ENCODE measurements at regions not wholly inside any gene's neighbourhood (a gene's known extent, or its start where the extent isn't known, plus 50 kb on each side); places are given as distances from the start of the nearest gene placed in this dataset.

DNA sequence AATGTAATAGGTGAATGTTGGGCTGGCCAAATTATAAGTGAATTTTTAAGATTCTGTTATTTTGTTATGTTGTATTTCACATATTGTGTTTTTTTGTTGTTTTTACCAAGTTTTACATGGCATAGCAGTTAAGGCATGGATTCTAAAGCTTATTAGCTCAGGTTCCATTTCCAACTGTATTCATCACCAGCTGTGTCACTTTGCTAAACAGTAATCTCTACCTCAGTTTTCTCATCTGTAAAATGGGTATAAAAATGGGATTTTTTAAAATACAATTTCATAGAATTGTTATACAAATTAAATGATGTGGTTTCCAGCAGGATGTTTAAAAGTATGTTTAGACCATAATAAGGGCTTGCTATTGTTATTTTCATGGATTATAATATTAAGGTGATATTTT, 512.2 kb downstream of the SLC16A7 start:
- no peaks in the 10 kb centered on the region for H3K36me3 ChIP-seq (ENCODE audit: insufficient read depth, low read length)
- no peaks in the 10 kb centered on the region for H3K9me2 ChIP-seq (replicated peaks; ENCODE audit: low read depth, low read length)
- H3K79me2 ChIP-seq (ENCODE audit: insufficient read depth, low read length): no peaks in the 10 kb centered on the region
- H3K4me1 ChIP-seq (ENCODE audit: insufficient read depth, low read length, poor library complexity, severe bottlenecking): peaks cover 5% of the 10 kb centered on the region
- H3K27me3 ChIP-seq (ENCODE audit: insufficient read depth, low read length, poor library complexity, severe bottlenecking): no peaks in the 10 kb centered on the region
- no peak overlapping the region for H2AFZ ChIP-seq (ENCODE audit: low read length)
- H3K9ac ChIP-seq (ENCODE audit: low read depth, low read length, poor library complexity, severe bottlenecking): no peak overlapping the region
- H4K20me1 ChIP-seq (ENCODE audit: insufficient read depth, low read length, poor library complexity, severe bottlenecking): no peaks in the 10 kb centered on the region
- no peaks in the 10 kb centered on the region for H3F3A ChIP-seq (ENCODE audit: low read depth)
- H3K4me3 ChIP-seq (ENCODE audit: low read length, poor library complexity, severe bottlenecking): no peak overlapping the region
- TF ChIP-seq EZH2phosphoT487 (IDR thresholded peaks at IDR 0.05; ENCODE audit: borderline replicate concordance): no peak
- no peak overlapping the region for H3K4me2 ChIP-seq (ENCODE audit: low read depth, low read length, poor library complexity, severe bottlenecking)
- no peaks in the 10 kb centered on the region for H3K9me3 ChIP-seq (ENCODE audit: insufficient read depth, low read depth, low read length)

DNA sequence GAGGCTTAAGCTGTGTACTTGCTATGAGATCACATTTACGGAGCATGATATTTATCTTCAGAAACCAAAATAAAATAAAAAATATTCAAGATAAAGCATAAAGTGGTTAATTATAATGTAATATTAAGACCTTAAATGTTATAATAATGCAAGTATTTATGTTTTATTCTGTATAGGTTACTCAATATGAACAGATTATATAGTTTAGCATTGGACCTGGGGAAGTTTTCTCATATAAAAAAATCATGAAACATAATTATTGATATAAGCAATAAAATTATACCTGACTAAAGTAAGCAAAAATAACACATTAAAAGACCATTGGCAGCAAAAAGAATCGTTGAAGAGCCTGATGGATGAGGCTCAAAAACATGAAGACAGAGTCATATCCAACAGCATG, 516.2 kb downstream of the SLC16A7 start:
- H3K4me3 ChIP-seq (ENCODE audit: low read length, poor library complexity, severe bottlenecking): no peak overlapping the region
- no peaks in the 10 kb centered on the region for H3K79me2 ChIP-seq (ENCODE audit: insufficient read depth, low read length)
- H3K9me2 ChIP-seq (replicated peaks; ENCODE audit: low read depth, low read length): no peaks in the 10 kb centered on the region
- no peaks in the 10 kb centered on the region for H4K20me1 ChIP-seq (ENCODE audit: insufficient read depth, low read length, poor library complexity, severe bottlenecking)
- peaks cover 7% of the 10 kb centered on the region for H3K4me1 ChIP-seq (ENCODE audit: insufficient read depth, low read length, poor library complexity, severe bottlenecking)
- no peaks in the 10 kb centered on the region for H3K27me3 ChIP-seq (ENCODE audit: insufficient read depth, low read length, poor library complexity, severe bottlenecking)
- no peaks in the 10 kb centered on the region for H3F3A ChIP-seq (ENCODE audit: low read depth)
- TF ChIP-seq, protein P1, sequence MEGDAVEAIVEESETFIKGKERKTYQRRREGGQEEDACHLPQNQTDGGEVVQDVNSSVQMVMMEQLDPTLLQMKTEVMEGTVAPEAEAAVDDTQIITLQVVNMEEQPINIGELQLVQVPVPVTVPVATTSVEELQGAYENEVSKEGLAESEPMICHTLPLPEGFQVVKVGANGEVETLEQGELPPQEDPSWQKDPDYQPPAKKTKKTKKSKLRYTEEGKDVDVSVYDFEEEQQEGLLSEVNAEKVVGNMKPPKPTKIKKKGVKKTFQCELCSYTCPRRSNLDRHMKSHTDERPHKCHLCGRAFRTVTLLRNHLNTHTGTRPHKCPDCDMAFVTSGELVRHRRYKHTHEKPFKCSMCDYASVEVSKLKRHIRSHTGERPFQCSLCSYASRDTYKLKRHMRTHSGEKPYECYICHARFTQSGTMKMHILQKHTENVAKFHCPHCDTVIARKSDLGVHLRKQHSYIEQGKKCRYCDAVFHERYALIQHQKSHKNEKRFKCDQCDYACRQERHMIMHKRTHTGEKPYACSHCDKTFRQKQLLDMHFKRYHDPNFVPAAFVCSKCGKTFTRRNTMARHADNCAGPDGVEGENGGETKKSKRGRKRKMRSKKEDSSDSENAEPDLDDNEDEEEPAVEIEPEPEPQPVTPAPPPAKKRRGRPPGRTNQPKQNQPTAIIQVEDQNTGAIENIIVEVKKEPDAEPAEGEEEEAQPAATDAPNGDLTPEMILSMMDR (conservative IDR thresholded peaks at IDR 0.05; ENCODE audit: low read length): no peak
- no peak for TF ChIP-seq EZH2phosphoT487 (IDR thresholded peaks at IDR 0.05; ENCODE audit: borderline replicate concordance)
- no peak overlapping the region for H3K4me2 ChIP-seq (ENCODE audit: low read depth, low read length, poor library complexity, severe bottlenecking)
- no peaks in the 10 kb centered on the region for H3K36me3 ChIP-seq (ENCODE audit: insufficient read depth, low read length)
- H2AFZ ChIP-seq (ENCODE audit: low read length): no peak overlapping the region
- H3K9ac ChIP-seq (ENCODE audit: low read depth, low read length, poor library complexity, severe bottlenecking): no peak overlapping the region
- no peaks in the 10 kb centered on the region for H3K9me3 ChIP-seq (ENCODE audit: insufficient read depth, low read depth, low read length)

DNA sequence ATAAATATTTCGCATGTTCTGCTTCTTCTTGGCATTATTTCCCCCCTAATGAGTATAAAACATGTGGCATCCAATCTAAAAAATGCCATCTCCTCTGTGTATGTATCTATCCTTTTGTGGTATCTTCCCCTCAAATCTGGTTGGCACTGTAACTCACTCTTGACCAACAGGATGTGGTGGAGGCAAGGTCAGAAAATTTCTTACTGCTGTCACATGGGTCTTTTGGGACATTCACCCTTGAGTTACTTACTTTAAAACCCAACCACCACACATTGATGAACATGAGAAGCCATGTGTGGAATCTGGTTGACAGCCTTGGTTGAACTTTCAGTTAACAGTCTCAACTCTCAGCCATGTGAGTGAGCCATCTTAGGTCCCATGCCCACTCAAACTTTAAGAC, 516.9 kb downstream of the SLC16A7 start:
- no peaks in the 10 kb centered on the region for H3K9me3 ChIP-seq (ENCODE audit: insufficient read depth, low read depth, low read length)
- no peaks in the 10 kb centered on the region for H3K79me2 ChIP-seq (ENCODE audit: insufficient read depth, low read length)
- H3K27me3 ChIP-seq (ENCODE audit: insufficient read depth, low read length, poor library complexity, severe bottlenecking): no peaks in the 10 kb centered on the region
- no peaks in the 10 kb centered on the region for H3K36me3 ChIP-seq (ENCODE audit: insufficient read depth, low read length)
- no peak overlapping the region for H3K4me2 ChIP-seq (ENCODE audit: low read depth, low read length, poor library complexity, severe bottlenecking)
- no peaks in the 10 kb centered on the region for H4K20me1 ChIP-seq (ENCODE audit: insufficient read depth, low read length, poor library complexity, severe bottlenecking)
- peaks cover 7% of the 10 kb centered on the region for H3K4me1 ChIP-seq (ENCODE audit: insufficient read depth, low read length, poor library complexity, severe bottlenecking)
- H3K4me3 ChIP-seq (ENCODE audit: low read length, poor library complexity, severe bottlenecking): no peak overlapping the region
- no peaks in the 10 kb centered on the region for H3K9me2 ChIP-seq (replicated peaks; ENCODE audit: low read depth, low read length)
- H2AFZ ChIP-seq (ENCODE audit: low read length): no peak overlapping the region
- no peaks in the 10 kb centered on the region for H3F3A ChIP-seq (ENCODE audit: low read depth)
- no peak overlapping the region for H3K9ac ChIP-seq (ENCODE audit: low read depth, low read length, poor library complexity, severe bottlenecking)
- TF ChIP-seq, protein P1 (conservative IDR thresholded peaks at IDR 0.05; ENCODE audit: low read length): no peak
- TF ChIP-seq EZH2phosphoT487 (IDR thresholded peaks at IDR 0.05; ENCODE audit: borderline replicate concordance): no peak

DNA sequence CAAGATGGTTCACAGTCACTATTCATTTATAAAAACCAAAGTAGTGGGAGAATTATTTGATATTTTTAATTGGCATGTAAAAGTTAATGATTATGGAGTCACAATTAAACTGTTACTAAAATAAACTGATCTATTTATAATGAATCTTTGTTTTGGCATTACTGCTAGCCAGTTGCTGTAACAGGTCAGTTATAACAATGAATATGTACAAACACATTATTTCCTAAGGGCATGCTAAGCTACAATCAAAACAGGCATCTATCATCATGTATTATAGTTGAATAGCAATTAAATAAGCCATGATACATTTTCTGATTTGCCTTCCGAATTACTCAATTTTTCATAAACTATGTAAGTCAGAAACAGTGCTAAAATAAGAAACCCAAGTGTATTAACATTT, 518.3 kb downstream of the SLC16A7 start:
- no peak for TF ChIP-seq EZH2phosphoT487 (IDR thresholded peaks at IDR 0.05; ENCODE audit: borderline replicate concordance)
- TF ChIP-seq, protein P1 (conservative IDR thresholded peaks at IDR 0.05; ENCODE audit: low read length): no peak
- H3F3A ChIP-seq (ENCODE audit: low read depth): no peaks in the 10 kb centered on the region
- no peaks in the 10 kb centered on the region for H3K27me3 ChIP-seq (ENCODE audit: insufficient read depth, low read length, poor library complexity, severe bottlenecking)
- no peak overlapping the region for H3K4me3 ChIP-seq (ENCODE audit: low read length, poor library complexity, severe bottlenecking)
- no peaks in the 10 kb centered on the region for H3K9me3 ChIP-seq (ENCODE audit: insufficient read depth, low read depth, low read length)
- H3K4me1 ChIP-seq (ENCODE audit: insufficient read depth, low read length, poor library complexity, severe bottlenecking): peaks cover 9% of the 10 kb centered on the region
- H3K4me2 ChIP-seq (ENCODE audit: low read depth, low read length, poor library complexity, severe bottlenecking): no peak overlapping the region
- H3K79me2 ChIP-seq (ENCODE audit: insufficient read depth, low read length): no peaks in the 10 kb centered on the region
- no peaks in the 10 kb centered on the region for H3K9me2 ChIP-seq (replicated peaks; ENCODE audit: low read depth, low read length)
- no peaks in the 10 kb centered on the region for H3K36me3 ChIP-seq (ENCODE audit: insufficient read depth, low read length)
- H4K20me1 ChIP-seq (ENCODE audit: insufficient read depth, low read length, poor library complexity, severe bottlenecking): no peaks in the 10 kb centered on the region
- H2AFZ ChIP-seq (ENCODE audit: low read length): no peak overlapping the region
- no peak overlapping the region for H3K9ac ChIP-seq (ENCODE audit: low read depth, low read length, poor library complexity, severe bottlenecking)

All from Loucy (cell line).